ENCODE measurements at regions not wholly inside any gene's neighbourhood (a gene's known extent, or its start where the extent isn't known, plus 50 kb on each side); places are given as distances from the start of the nearest gene placed in this dataset.
A peak's percentile ranks its signal among the peaks of the same experiment; 100 is the strongest.

- H3K4me1 ChIP-seq, result peaks cover 5% of the 10 kb centered on the region; the same call in 2 of the 3 replicates
- CTCF ChIA-PET, result no interaction called here
- H3K4me3 ChIP-seq, result no peak overlapping the region
- no peaks in the 10 kb centered on the region for H3K9me3 ChIP-seq
- FAIRE-seq, result no peak
- POLR2A ChIA-PET, result no interaction called here
- TF ChIP-seq, protein P1, sequence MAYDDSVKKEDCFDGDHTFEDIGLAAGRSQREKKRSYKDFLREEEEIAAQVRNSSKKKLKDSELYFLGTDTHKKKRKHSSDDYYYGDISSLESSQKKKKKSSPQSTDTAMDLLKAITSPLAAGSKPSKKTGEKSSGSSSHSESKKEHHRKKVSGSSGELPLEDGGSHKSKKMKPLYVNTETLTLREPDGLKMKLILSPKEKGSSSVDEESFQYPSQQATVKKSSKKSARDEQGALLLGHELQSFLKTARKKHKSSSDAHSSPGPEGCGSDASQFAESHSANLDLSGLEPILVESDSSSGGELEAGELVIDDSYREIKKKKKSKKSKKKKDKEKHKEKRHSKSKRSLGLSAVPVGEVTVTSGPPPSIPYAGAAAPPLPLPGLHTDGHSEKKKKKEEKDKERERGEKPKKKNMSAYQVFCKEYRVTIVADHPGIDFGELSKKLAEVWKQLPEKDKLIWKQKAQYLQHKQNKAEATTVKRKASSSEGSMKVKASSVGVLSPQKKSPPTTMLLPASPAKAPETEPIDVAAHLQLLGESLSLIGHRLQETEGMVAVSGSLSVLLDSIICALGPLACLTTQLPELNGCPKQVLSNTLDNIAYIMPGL (CRISPR knock-in tag; IDR thresholded peaks at IDR 0.05; ENCODE audit: borderline replicate concordance), result no peak
- TF ChIP-seq NFE2L2 (conservative IDR thresholded peaks at IDR 0.05; ENCODE audit: low read length) (no peak), NR3C1 (IDR thresholded peaks at IDR 0.05) (no peak), KDM5A (IDR thresholded peaks at IDR 0.05) (no peak), PBX3 (IDR thresholded peaks at IDR 0.05) (no peak), USF2 (IDR thresholded peaks at IDR 0.05) (no peak), POLR2AphosphoS2 (conservative IDR thresholded peaks at IDR 0.05; ENCODE audit: low read length) (no peak), MAZ (IDR thresholded peaks at IDR 0.05; ENCODE audit: borderline replicate concordance, low read depth, low read length) (no peak), TP53 (CRISPR knock-in tag; IDR thresholded peaks at IDR 0.05) (no peak), HES2 (IDR thresholded peaks at IDR 0.05) (no peak), EHF (CRISPR knock-in tag; IDR thresholded peaks at IDR 0.05) (no peak)
- TF ChIP-seq, protein P2, sequence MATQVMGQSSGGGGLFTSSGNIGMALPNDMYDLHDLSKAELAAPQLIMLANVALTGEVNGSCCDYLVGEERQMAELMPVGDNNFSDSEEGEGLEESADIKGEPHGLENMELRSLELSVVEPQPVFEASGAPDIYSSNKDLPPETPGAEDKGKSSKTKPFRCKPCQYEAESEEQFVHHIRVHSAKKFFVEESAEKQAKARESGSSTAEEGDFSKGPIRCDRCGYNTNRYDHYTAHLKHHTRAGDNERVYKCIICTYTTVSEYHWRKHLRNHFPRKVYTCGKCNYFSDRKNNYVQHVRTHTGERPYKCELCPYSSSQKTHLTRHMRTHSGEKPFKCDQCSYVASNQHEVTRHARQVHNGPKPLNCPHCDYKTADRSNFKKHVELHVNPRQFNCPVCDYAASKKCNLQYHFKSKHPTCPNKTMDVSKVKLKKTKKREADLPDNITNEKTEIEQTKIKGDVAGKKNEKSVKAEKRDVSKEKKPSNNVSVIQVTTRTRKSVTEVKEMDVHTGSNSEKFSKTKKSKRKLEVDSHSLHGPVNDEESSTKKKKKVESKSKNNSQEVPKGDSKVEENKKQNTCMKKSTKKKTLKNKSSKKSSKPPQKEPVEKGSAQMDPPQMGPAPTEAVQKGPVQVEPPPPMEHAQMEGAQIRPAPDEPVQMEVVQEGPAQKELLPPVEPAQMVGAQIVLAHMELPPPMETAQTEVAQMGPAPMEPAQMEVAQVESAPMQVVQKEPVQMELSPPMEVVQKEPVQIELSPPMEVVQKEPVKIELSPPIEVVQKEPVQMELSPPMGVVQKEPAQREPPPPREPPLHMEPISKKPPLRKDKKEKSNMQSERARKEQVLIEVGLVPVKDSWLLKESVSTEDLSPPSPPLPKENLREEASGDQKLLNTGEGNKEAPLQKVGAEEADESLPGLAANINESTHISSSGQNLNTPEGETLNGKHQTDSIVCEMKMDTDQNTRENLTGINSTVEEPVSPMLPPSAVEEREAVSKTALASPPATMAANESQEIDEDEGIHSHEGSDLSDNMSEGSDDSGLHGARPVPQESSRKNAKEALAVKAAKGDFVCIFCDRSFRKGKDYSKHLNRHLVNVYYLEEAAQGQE (IDR thresholded peaks at IDR 0.05), result no peak
- no peak for ATAC-seq
- H3K4me2 ChIP-seq, result no peak overlapping the region
- DNase-seq (ENCODE audit: low read depth in 1 of 2, low spot score in 1 of 2), result no peak
- no peak overlapping the region for H3K27ac ChIP-seq
- WGBS (ENCODE audit: missing lambda C conversion rate), result 66% methylated on average over 3 of the region's 3 CpGs
These were observed 115.6 kb upstream of the DIAPH2 start for GRCh38 chrX:96569034-96569433.

- DNase-seq (ENCODE audit: low read depth in 1 of 2, low spot score in 1 of 2), result no peak
- ChIA-PET CTCF (no interaction called here), POLR2A (no interaction called here)
- no peak for ATAC-seq
- peak; percentile 7 for FAIRE-seq
- TF ChIP-seq ZNF302 (CRISPR knock-in tag; IDR thresholded peaks at IDR 0.05), result no peak
- no peak for TF ChIP-seq BHLHE40 (IDR thresholded peaks at IDR 0.05; ENCODE audit: low read depth, low read length)
- TF ChIP-seq RAD21 (conservative IDR thresholded peaks at IDR 0.05 in 1 of 2, IDR thresholded peaks at IDR 0.05 in 1 of 2), result no peak
- no peak for TF ChIP-seq TFCP2L1 (CRISPR knock-in tag; IDR thresholded peaks at IDR 0.05)
- TF ChIP-seq KDM5A (IDR thresholded peaks at IDR 0.05), result no peak
- TF ChIP-seq, protein P3, sequence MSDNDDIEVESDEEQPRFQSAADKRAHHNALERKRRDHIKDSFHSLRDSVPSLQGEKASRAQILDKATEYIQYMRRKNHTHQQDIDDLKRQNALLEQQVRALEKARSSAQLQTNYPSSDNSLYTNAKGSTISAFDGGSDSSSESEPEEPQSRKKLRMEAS (IDR thresholded peaks at IDR 0.05), result no peak
- TF ChIP-seq POLR2A (IDR thresholded peaks at IDR 0.05; ENCODE audit: low read length), result no peak
- TF ChIP-seq FOSB (CRISPR knock-in tag; IDR thresholded peaks at IDR 0.05), result no peak
- TF ChIP-seq MAFK (IDR thresholded peaks at IDR 0.05; ENCODE audit: partially characterized antibody), result no peak
- H3K27ac ChIP-seq, result no peak overlapping the region
- H3K4me1 ChIP-seq, result no peaks in the 10 kb centered on the region
- H3K4me2 ChIP-seq, result no peak overlapping the region
- no peaks in the 10 kb centered on the region for H3K9me3 ChIP-seq
- 100% methylated on average over 1 of the region's 1 CpG for WGBS (ENCODE audit: missing lambda C conversion rate)
- no peak overlapping the region for H3K4me3 ChIP-seq
These were observed 109.6 kb upstream of the DIAPH2 start for GRCh38 chrX:96575011-96575410.
